ENCODE measurements at regions not wholly inside any gene's neighbourhood (a gene's known extent, or its start where the extent isn't known, plus 50 kb on each side); places are given as distances from the start of the nearest gene placed in this dataset.

DNA sequence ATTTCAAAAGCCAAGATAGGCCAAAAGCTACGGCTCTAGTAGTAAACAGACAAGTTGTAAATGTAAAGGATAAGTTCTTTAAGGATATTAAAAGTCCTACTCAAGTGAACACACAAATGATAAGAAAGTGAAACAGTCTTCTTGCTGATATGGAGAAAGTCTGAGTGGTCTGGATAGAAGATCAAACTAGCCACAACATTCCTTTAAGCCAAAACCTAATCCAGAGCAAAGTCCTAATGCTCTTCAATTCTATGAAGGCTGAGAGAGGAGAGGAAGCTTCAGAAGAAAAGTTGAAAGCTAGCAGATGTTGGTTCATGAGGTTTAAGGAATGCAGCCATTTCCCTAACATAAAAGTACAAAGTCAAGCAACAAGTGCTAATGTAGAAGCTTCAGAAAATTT is 111.7 kb upstream of the ZEB2 start:
- ChIA-PET POLR2A (interaction anchor here (0.7 kb wide), 1 partner anchor 666 kb away, joined by 3 read pairs; no protein-coding TSS in a partner anchor), CTCF (interaction anchor here (0.6 kb wide), 1 partner anchor 1426 kb away, joined by 3 read pairs; no protein-coding TSS in a partner anchor)
- no peaks in the 10 kb centered on the region for H3K4me1 ChIP-seq (ENCODE audit: control insufficient read depth, insufficient read depth, low read length)

GRCh38 chr2:144630459-144631215 is 110.7 kb upstream of the ZEB2 start:
- Histone ChIP-seq H3K27ac (ENCODE audit: extremely low read depth, low read depth, low read length) (no peak overlapping the region), H3K4me1 (ENCODE audit: control insufficient read depth, insufficient read depth, low read length) (no peaks in the 10 kb centered on the region), H3K36me3 (ENCODE audit: control insufficient read depth in 2 of 2, insufficient read depth in 1 of 2, low read length in 2 of 2) (no peaks in the 10 kb centered on the region), H3K9me3 (ENCODE audit: control insufficient read depth, insufficient read depth, low read depth, low read length) (no peaks in the 10 kb centered on the region), H3K4me3 (ENCODE audit: low read depth, low read length) (no peak overlapping the region)
- TF ChIP-seq ZNF112 (tag by site-specific recombination; IDR thresholded peaks at IDR 0.05) (no peak), ZNF791 (tag by site-specific recombination; IDR thresholded peaks at IDR 0.05) (no peak), ZNF221 (tag by site-specific recombination; IDR thresholded peaks at IDR 0.05; ENCODE audit: borderline replicate concordance) (no peak), ZNF48 (tag by site-specific recombination; IDR thresholded peaks at IDR 0.05) (no peak), ZNF223 (tag by site-specific recombination; IDR thresholded peaks at IDR 0.05) (no peak), GFI1B (tag by site-specific recombination; IDR thresholded peaks at IDR 0.05) (no peak), ZNF211 (tag by site-specific recombination; IDR thresholded peaks at IDR 0.05; ENCODE audit: low read depth) (no peak), ZNF513 (tag by site-specific recombination; IDR thresholded peaks at IDR 0.05) (no peak), ZNF501 (tag by site-specific recombination; IDR thresholded peaks at IDR 0.05) (no peak), ZNF121 (tag by site-specific recombination; IDR thresholded peaks at IDR 0.05) (no peak), ZNF529 (tag by site-specific recombination; IDR thresholded peaks at IDR 0.05; ENCODE audit: insufficient replicate concordance) (no peak), ZNF837 (tag by site-specific recombination; IDR thresholded peaks at IDR 0.05) (no peak)
- TF ChIP-seq, protein P1, sequence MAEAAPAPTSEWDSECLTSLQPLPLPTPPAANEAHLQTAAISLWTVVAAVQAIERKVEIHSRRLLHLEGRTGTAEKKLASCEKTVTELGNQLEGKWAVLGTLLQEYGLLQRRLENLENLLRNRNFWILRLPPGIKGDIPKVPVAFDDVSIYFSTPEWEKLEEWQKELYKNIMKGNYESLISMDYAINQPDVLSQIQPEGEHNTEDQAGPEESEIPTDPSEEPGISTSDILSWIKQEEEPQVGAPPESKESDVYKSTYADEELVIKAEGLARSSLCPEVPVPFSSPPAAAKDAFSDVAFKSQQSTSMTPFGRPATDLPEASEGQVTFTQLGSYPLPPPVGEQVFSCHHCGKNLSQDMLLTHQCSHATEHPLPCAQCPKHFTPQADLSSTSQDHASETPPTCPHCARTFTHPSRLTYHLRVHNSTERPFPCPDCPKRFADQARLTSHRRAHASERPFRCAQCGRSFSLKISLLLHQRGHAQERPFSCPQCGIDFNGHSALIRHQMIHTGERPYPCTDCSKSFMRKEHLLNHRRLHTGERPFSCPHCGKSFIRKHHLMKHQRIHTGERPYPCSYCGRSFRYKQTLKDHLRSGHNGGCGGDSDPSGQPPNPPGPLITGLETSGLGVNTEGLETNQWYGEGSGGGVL (tag by site-specific recombination; IDR thresholded peaks at IDR 0.05) = no peak
- TF ChIP-seq, protein P2, sequence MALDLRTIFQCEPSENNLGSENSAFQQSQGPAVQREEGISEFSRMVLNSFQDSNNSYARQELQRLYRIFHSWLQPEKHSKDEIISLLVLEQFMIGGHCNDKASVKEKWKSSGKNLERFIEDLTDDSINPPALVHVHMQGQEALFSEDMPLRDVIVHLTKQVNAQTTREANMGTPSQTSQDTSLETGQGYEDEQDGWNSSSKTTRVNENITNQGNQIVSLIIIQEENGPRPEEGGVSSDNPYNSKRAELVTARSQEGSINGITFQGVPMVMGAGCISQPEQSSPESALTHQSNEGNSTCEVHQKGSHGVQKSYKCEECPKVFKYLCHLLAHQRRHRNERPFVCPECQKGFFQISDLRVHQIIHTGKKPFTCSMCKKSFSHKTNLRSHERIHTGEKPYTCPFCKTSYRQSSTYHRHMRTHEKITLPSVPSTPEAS (tag by site-specific recombination; IDR thresholded peaks at IDR 0.05) = no peak
- TF ChIP-seq, protein P3, sequence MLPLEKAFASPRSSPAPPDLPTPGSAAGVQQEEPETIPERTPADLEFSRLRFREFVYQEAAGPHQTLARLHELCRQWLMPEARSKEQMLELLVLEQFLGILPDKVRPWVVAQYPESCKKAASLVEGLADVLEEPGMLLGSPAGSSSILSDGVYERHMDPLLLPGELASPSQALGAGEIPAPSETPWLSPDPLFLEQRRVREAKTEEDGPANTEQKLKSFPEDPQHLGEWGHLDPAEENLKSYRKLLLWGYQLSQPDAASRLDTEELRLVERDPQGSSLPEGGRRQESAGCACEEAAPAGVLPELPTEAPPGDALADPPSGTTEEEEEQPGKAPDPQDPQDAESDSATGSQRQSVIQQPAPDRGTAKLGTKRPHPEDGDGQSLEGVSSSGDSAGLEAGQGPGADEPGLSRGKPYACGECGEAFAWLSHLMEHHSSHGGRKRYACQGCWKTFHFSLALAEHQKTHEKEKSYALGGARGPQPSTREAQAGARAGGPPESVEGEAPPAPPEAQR (tag by site-specific recombination; IDR thresholded peaks at IDR 0.05) = no peak
- CTCF ChIA-PET = no interaction called here
- POLR2A ChIA-PET = no interaction called here

More for the DNA sequence above, 111.7 kb upstream of the ZEB2 start:
- TF ChIP-seq KLF8 (tag by site-specific recombination; IDR thresholded peaks at IDR 0.05) (no peak), ZNF202 (tag by site-specific recombination; IDR thresholded peaks at IDR 0.05; ENCODE audit: borderline replicate concordance) (no peak), ZFP3 (tag by site-specific recombination; IDR thresholded peaks at IDR 0.05; ENCODE audit: low read depth) (no peak), ZNF266 (tag by site-specific recombination; IDR thresholded peaks at IDR 0.05; ENCODE audit: low read depth) (no peak), SALL2 (tag by site-specific recombination; IDR thresholded peaks at IDR 0.05; ENCODE audit: borderline replicate concordance) (no peak), ZBTB17 (tag by site-specific recombination; IDR thresholded peaks at IDR 0.05) (no peak)
- no peak overlapping the region for H3K4me3 ChIP-seq (ENCODE audit: low read depth, low read length)
- no peaks in the 10 kb centered on the region for H3K36me3 ChIP-seq (ENCODE audit: control insufficient read depth in 2 of 2, insufficient read depth in 1 of 2, low read length in 2 of 2)
- H3K27ac ChIP-seq (ENCODE audit: extremely low read depth, low read depth, low read length) = no peak overlapping the region
- H3K9me3 ChIP-seq (ENCODE audit: control insufficient read depth, insufficient read depth, low read depth, low read length) = no peaks in the 10 kb centered on the region

Measured in HEK293 (cell line).